ENCODE measurements at regions not wholly inside any gene's neighbourhood (a gene's known extent, or its start where the extent isn't known, plus 50 kb on each side); places are given as distances from the start of the nearest gene placed in this dataset.
"Not testable (repeated sequence)": the region's sequence is repeated elsewhere in the genome, so short reads cannot be mapped to it uniquely, and the experiment has no call there.

DNA sequence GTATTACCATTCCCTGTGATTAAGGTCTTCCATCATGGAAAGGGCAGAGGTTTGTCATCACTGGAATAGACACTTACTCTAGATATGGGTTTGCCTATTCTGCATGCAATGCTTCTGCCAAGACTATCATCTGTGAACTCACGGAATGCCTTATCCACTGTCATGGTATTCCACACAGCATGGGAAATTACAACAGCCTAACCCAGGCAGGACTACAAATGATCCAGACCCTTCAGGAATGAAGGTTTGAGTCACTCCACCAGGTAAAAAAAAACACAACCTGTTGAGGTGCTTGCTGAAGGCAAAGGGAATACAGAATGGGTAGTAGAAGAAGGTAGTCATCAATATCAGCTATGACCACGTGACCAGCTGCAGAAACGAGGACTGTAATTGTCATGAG, 89.0 kb upstream of the RANBP6 start:
- DNase-seq (ENCODE audit: low read depth in 3 of 3), result not testable (repeated sequence)

DNA sequence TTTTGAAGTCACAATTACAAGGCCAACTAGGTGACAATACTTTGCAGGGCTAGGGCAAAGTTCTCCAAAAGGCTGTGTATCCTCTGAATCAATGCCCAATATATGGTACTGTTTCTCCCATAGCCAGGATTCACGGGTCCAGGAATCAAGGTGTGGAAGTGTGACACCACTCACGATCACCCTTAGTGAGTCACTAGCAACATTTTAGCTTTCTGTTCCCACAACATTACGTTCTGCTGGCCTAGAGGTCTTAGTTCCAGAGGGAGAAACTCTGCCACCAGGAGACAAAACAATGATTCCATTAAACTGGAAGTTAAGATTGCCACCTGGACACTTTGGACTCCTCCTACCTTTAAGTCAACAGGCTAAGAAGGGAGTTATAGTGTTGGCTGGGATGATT, 88.5 kb upstream of the RANBP6 start:
- DNase-seq (ENCODE audit: low read depth in 3 of 3), result not testable (repeated sequence)

DNA sequence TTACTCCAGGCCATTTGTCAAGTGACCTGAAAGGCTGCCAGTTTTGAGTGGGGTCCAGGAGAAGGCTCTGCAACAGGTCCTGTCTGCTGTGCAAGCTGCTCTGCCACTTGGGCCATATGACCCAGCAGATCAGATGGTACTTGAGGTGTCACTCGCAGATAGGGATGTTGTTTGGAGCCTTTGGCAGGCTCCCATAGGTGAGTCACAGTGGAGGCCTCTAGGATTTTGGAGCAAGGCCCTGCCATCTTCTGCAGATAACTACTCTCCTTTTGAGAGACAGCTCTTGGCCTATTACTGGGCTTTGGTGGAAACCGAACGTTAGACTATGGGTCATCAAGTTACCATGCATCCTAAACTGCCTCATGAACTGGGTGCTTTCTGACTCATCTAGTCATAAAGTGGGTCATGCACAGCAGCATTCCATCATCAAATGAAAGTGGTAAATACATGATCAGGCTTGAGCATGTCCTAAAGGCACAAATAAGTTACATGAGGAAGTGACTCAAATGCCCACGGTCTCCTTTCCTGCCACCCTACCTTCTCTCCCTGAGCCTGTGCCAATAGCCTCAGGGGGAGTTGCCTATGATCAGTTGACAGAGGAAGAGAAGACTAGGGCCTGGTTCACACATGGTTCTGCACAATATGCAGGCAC, 87.0 kb upstream of the RANBP6 start:
- not testable (repeated sequence) for DNase-seq (ENCODE audit: low read depth in 3 of 3)

DNA sequence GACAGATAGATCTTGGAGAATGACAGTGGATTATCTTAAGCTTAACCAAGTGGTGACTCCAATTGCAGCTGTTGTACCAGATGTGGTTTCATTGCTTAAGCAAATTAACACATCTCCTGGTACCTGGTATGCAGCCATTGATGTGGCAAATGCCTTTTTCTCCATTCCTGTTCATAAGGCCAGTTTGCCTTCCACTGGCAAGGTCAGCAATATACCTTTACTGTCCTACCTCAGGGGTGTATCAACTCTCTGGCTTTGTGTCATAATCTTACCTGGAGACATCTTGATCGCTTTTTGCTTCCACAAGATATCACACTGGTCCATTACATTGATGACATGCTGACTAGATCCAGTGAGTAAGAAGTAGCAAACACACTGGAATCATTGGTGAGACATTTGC, 86.3 kb upstream of the RANBP6 start:
- not testable (repeated sequence) for DNase-seq (ENCODE audit: low read depth in 3 of 3)

DNA sequence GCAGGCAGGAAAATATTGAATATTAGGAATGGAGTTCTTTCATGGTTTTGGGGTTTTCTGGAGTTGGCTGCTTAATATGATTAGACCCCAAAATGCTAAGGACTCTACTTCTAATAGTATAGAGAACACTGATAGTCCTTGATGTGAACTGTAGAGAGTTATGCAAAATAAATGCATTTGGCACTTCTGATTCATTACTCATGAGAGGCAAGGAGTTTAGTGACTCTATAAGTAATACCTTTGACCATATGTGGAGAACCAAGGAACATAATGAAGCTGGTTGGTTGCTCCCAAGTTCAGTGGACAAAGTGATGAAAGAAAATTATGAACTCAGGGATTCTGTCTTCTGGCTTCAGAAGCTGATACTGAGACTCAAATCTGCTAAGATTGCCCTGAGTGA, 83.9 kb upstream of the RANBP6 start:
- DNase-seq (ENCODE audit: low read depth in 3 of 3), result not testable (repeated sequence)

DNA sequence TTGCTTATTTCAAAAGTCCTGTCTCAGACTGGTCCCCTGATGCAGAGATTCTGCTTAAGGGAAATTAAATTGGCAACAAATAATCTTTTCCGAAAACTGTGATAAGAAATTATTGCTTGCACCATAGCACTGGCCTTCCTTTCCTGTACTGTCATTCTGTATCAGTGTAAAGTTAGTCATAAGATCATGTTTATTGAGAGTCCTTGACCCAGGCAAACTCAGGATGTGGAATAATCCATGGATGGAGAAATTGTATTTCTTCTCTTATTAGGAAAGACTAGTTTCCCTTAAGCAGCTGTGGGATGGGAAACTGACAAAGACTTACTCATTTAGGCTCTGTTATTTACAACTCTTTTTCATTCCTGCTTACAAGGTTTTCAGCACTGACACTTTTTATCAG, 83.0 kb upstream of the RANBP6 start:
- no peak for DNase-seq (ENCODE audit: low read depth in 3 of 3)

DNA sequence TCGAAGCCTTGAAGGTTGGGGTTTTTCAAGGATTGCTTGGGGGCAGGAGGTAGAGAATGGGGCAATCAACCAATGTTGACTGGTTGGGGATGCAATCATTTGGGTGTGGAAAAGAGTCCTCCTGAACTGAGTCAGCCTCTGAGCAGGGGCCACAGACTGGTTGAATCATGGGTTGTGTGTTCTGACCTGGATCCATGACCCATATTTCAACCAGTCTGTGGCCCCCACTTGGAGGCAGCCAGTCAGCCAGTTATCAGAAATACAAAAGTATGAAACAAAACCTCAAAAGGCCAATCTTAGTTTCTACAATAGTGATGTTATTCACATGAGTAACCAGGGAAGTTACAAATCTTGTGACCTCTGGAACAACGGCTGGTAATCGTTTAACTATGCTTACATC, 81.4 kb upstream of the RANBP6 start:
- DNase-seq (ENCODE audit: low read depth in 3 of 3), result no peak

DNA sequence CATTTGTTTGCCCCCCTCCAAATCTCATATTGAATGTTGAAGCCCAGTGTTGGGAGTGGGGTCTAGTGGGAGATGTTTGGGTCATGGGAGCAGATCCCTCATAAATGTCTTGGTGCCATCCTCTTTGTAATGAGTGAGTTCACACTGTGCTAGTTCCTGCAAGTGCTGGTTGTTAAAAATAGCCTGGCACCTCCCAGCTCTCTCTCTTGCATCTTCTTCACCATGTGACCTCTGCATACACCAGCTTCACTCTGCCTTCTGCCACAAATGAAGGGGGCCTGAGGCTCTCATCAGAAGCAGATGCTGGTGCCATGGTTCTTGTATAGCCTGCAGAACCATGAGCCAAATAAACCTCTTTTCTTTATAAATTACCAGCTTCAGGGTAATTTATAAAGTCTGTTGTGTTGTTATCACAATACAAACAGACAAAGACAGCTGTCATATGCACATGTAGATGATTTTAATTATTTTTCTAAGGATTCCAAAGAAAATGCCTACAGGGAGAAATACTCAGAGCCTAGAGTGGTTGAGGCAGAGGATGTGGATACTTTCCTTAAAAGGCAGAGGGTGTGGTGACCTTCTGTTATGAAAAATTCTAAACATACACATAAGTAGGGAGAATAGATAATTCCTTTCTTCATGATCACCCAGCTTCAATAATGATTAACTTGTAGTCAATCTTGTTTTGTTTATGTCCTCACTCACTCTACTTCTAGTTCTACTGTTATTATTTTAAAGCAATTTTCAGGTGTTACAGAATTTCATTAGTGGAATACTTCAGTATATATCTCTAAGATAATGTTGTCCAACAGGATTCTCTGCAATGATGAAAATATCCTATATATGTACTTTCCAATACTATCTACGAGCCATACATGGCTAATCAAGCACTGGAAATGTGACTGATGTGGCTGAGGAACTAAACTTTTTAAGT, 75.1 kb upstream of the RANBP6 start:
- DNase-seq (ENCODE audit: low read depth in 3 of 3), result no peak

DNA sequence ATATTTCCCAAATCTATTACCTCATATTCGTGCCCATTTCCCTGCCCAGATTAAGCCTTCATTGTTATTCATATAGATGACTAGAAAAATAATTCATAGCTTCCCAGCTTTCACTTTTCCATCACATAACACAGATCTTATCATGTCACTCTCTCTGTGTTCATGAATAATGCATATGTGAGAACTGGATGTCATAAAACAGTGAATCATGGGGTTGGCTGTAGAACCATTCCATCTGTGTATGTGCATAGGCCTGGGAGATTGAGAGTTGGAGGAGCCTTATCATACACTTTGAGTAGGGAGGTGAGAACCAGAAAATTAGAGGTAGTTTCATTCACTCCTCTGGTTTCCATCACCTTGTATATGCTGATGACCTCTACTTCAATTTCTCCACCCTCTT, 73.9 kb upstream of the RANBP6 start:
- no peak for DNase-seq (ENCODE audit: low read depth in 3 of 3)

DNA sequence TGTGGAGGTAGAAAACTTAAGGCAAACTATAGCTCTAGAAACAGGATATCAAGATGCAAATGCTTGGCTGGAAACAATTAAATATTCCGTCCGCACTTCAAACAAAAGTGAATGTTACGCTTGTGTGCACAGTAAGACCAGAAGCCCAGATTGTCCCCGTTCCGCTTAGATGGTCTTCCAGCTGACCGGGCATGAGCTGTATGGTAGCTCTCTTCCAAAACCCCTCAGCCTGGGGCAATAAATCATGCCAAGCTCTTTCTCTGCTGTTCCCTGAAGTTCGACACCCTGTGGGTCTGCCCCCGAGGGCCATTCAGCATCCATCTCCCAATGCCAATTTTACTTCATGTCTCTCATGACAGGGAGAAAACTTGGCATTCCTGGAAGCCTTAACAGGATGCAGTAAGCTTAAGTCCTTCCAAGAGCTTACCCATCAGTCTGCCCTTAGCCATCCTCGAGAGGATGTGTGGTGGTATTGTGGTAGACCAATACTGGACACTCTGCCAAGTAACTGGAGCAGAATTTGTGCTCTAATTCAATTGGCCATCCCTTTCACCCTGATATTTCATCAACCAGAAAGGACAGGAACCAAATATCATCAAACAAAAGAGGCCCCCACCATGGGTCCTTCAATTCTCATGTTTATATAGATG, 70.7 kb upstream of the RANBP6 start:
- DNase-seq (ENCODE audit: low read depth in 3 of 3), result no peak

DNA sequence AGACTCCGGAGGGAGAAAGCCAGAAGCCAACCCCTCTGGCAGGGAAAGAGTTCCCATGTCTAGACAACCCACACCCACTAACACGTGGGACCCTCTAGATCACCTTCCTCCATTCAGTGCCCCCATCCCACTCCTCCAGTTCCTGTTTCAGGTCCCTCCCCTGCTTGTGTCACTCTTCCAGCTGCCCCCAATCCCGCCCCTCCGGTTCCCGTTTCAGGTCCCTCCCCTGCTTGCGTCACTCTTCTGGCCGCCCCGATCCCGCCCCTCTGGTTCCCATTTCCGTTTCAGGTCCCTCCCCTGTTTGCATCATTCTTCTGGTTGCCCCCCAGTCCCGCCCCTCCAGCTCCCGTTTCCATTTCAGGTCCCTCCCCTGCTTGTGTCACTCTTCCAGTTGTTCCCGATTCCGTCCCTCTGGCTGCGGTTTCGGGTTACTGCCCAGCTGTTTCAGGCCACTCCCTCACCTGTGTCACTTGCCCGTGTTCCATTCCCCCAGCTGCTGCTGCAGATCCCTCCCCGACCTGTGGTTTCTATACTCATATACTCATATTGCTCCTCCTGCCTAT, 64.8 kb upstream of the RANBP6 start:
- DNase-seq (ENCODE audit: low read depth in 3 of 3), result peak; percentile 38 to 60 (median 59)

DNA sequence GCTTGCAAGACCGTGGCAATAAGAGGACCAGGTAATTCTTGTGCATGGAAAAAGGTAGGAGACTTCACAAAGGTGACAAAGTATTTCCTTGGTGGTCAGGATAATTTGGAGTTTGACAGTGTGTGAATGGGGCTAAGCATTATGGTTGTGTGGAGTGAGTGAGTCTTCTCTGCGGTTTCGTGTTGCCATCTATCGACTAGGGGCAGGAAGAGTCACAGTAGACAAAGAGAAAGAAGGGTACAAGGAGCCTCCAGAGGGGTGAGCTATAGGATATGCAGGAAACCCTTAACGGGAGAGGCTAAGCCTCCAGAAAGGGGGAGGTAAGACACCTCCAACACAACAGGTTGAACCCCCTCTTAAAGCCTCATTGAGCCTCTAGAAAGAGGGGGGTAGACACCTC, 64.0 kb upstream of the RANBP6 start:
- no peak for DNase-seq (ENCODE audit: low read depth in 3 of 3)

DNA sequence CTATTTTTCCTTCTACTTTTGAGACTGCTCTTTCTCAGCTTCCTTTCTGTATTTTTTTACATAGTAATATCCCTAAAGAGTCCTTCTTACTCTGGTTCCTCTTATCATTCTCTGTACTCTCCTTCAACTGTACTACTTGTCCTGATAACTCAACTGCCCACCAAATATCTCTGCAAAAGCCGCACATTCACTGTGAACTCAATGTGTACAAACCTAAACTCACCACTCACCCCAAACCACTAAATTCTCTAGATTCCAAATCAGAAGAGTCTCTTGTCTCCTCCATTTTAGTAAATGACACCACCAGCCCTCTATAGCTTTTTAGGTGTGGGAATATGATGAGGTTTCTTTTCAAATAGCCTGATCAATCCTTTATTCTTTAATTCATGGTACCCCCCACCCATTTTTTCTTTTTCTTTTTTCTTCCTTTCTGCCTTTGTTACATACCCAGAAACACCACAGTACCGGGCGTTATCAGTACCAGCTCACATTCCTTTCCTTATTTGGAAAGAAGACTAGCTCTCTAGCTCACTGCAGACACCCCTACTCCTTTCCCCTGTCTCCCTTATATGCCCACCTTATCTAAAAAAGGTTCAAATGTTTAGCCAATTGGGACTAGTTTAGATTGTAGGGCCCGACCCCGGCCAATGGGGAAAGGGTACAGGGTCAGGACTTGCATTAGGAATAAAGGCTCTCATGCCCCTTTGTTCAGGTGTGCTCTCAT, 63.1 kb upstream of the RANBP6 start:
- DNase-seq (ENCODE audit: low read depth in 3 of 3), result no peak

DNA sequence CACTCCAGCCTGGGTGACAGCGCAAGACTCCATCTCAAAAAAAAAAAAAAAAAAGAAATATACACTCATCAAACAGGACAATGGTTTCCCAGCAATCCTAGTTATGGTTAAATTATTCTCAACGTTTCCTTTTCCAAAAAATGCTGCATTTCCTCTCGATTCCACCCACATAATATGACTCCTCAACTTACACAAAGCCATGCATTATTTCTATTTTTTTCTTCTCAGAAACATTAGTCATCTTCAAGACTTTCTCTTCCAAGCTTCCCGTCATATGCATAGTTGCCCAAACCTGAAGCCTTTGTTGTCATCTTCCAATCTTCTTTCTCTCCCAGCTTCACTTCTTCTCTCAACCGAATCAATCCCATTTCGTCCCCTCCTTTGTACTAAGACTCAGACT, 61.4 kb upstream of the RANBP6 start:
- DNase-seq (ENCODE audit: low read depth in 3 of 3), result no peak

DNA sequence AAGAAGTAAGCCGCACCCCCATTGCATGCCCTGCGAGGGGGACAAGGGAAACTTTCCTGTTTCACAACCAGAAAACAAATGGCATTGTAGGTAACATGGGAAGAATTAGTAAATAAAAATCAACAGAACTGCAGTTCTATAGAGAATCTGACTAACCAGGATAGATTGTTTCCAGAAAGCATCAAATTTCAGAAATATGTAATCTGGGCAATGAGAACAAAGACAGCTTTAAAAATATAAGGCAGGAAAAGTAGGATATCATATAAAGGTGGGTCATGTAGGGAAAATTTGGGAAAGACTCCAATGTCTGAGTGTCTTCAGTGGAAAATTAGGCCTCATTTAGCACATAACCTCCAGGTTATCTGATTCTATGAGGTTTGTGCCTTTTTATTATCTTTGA, 58.3 kb upstream of the RANBP6 start:
- no peak for DNase-seq (ENCODE audit: low read depth in 3 of 3)

DNA sequence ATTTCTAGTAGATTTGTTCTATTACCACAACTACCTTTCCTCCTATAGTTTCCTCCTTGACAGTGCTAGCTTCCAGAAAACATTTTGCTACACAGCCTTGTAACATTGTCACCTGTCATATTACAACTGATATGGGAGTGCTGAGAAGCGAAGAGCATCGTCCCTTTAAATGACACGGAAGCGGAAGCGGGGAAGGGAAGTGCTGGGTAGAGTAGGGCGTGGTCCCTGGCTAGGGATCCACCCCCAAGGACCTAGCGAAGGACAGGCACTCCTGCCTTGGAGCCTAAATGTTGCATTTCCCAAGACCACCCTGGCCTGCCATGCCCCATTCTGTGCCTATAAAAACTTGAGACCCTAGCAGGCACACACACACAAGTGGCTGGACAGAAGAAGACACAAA, 57.4 kb upstream of the RANBP6 start:
- no peak for DNase-seq (ENCODE audit: low read depth in 3 of 3)

DNA sequence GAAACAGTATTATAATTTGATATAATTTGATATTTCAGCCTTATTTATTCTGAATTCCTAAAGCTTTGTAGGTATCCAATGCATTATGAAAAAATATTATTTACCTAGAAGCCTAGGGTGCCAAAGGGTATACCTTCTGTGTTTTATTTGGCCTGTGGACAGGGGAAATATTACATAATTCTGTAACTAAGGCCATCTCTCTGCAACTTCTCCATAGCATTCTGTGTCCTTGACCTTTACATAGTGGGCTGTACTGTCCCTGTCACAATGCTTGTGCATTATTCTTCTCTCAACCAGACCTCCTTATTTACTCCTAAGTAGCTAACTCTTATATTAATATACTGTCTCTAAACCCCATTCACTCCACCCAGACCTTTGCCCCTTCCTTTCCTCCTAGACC, 57.0 kb upstream of the RANBP6 start:
- no peak for DNase-seq (ENCODE audit: low read depth in 3 of 3)

DNA sequence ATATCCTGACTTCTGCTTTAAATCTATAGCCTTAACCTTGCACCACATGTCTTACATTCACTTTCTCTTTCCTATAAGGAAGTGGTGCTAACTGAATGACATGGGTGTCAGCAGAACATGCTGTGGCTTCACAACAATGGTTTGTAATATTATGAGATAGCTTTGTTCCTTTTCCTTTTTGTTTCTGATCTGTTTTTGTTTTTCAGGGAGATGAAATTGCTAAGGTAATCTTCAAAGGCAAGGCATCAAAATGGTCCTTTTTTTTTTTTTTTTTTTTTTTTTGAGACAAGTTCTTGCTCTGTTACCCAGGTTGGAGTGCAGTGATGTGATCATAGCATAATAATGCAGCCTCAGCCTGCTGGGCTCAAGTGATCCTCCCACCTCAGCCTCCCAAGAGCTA, 53.6 kb upstream of the RANBP6 start:
- DNase-seq (ENCODE audit: low read depth in 3 of 3), result no peak

DNA sequence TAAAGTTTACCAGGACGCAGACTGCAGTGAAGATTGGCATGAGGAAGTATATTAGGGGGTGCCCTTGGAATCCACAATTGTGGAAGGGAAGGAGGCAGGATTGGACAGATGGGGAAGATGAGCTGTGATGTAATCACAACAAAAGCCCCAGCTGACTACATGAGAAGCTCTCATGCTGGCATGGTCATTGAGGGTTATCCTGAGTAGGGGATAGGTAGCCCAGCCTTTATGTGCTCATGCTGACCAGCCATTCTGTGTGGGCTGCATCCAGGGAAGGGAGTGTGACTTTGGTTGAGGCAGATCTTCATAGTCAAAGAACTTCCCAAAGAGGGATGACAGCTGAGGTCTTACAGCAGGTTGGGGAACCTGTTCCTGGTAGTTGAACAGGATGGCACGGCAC, 52.0 kb upstream of the RANBP6 start:
- no peak for DNase-seq (ENCODE audit: low read depth in 3 of 3)
